HepG2 (cell line): ENCODE measurements at regions not wholly inside any gene's neighbourhood (a gene's known extent, or its start where the extent isn't known, plus 50 kb on each side); places are given as distances from the start of the nearest gene placed in this dataset.
"Not testable (repeated sequence)": the region's sequence is repeated elsewhere in the genome, so short reads cannot be mapped to it uniquely, and the experiment has no call there.

Experiments
- ATF2 ChIP-seq: sonication (generic); formaldehyde crosslinking; IDR thresholded peaks from 2 replicates; pipeline ENCODE4 v1.4.0; 2020; ENCODE audit warnings: missing genetic modification reagents
- CHD4 ChIP-seq: fragments of 200-600 bp; sonication (generic); IDR thresholded peaks from 2 replicates; pipeline ENCODE4 v1.7.0; 2017; ENCODE audit warnings: mild to moderate bottlenecking, low read length, borderline replicate concordance
- CREM ChIP-seq, 2 experiments: sonication (generic) in 1 of 2; formaldehyde crosslinking in 1 of 2; IDR thresholded peaks; 2 replicates each; pipeline versions ENCODE4 v1.4.0 to v1.6.1; 2016 to 2020; ENCODE audit warnings: antibody characterized with exemption in 1 of 2, mild to moderate bottlenecking in 1 of 2, missing genetic modification reagents in 1 of 2
- HOMEZ ChIP-seq: IDR thresholded peaks from 2 replicates; pipeline ENCODE4 v1.6.1; 2016; ENCODE audit warnings: low read depth
- PCBP2 ChIP-seq: fragments of 200-400 bp; formaldehyde crosslinking; optimal IDR thresholded peaks from 2 replicates; pipeline ENCODE3; 2018; ENCODE audit warnings: low read length, low read depth; ENCODE audit not compliant: poor library complexity, severe bottlenecking
- ZNF484 ChIP-seq: sonication (generic); formaldehyde crosslinking; IDR thresholded peaks from 2 replicates; pipeline ENCODE4 v1.5.1; 2020; ENCODE audit warnings: mild to moderate bottlenecking, low read depth, missing genetic modification reagents, borderline replicate concordance

- not testable (repeated sequence) for TF ChIP-seq ZNF484 (CRISPR knock-in tag); CHD4; CREM (IDR thresholded peaks at IDR 0.05); CREM (CRISPR knock-in tag; IDR thresholded peaks at IDR 0.05); ATF2 (CRISPR knock-in tag); PCBP2; HOMEZ (CRISPR knock-in tag)
Observed at GRCh38 chr2:131604652-131605051, 77.0 kb downstream of the CCDC74A start.
